Stimulated activated CD4-positive, alpha-beta T cell treated with anti-CD3 and anti-CD28 coated beads, TNF-alpha, amount 100 ng/mL, for 4 hours (primary cell): ENCODE measurements at regions not wholly inside any gene's neighbourhood (a gene's known extent, or its start where the extent isn't known, plus 50 kb on each side); places are given as distances from the start of the nearest gene placed in this dataset.
"Not testable (repeated sequence)": the region's sequence is repeated elsewhere in the genome, so short reads cannot be mapped to it uniquely, and the experiment has no call there.

ENCODE experiments used
- DNase-seq, 3 experiments: peaks; one replicate each; pipeline ENCODE4 v3.0.0-alpha.2; 2020; ENCODE audit warnings: low read depth in 3 of 3

GRCh38 chr2:22957446-22957845 lies 427.5 kb upstream of the KLHL29 start:
- DNase-seq = no peak

- no peak for DNase-seq
These were observed 426.7 kb upstream of the KLHL29 start for GRCh38 chr2:22958308-22958707.

GRCh38 chr2:22967756-22968155 lies 417.2 kb upstream of the KLHL29 start:
- no peak for DNase-seq

- DNase-seq = no peak
These were observed 414.5 kb upstream of the KLHL29 start for GRCh38 chr2:22970284-22970975.

- no peak for DNase-seq
These were observed 414.0 kb upstream of the KLHL29 start for GRCh38 chr2:22970991-22971390.

- no peak for DNase-seq
These were observed 403.2 kb upstream of the KLHL29 start for GRCh38 chr2:22981785-22982184.

- not testable (repeated sequence) for DNase-seq
These were observed 400.8 kb upstream of the KLHL29 start for GRCh38 chr2:22984152-22984551.

GRCh38 chr2:22990246-22990645 lies 394.7 kb upstream of the KLHL29 start:
- DNase-seq = no peak

- DNase-seq = no peak
These were observed 393.1 kb upstream of the KLHL29 start for GRCh38 chr2:22991844-22992243.

- DNase-seq = no peak
These were observed 392.5 kb upstream of the KLHL29 start for GRCh38 chr2:22992441-22992840.

- no peak for DNase-seq
These were observed 391.7 kb upstream of the KLHL29 start for GRCh38 chr2:22993250-22993649.

GRCh38 chr2:22995576-22995975 lies 389.4 kb upstream of the KLHL29 start:
- DNase-seq = no peak

- no peak for DNase-seq
These were observed 388.1 kb upstream of the KLHL29 start for GRCh38 chr2:22996911-22997310.

GRCh38 chr2:22998359-22998758 lies 386.6 kb upstream of the KLHL29 start:
- DNase-seq = no peak

GRCh38 chr2:22999951-23000350 lies 385.0 kb upstream of the KLHL29 start:
- no peak for DNase-seq

- no peak for DNase-seq
These were observed 382.7 kb upstream of the KLHL29 start for GRCh38 chr2:23002234-23002633.

- DNase-seq = no peak
These were observed 379.5 kb upstream of the KLHL29 start for GRCh38 chr2:23005469-23005868.

- no peak for DNase-seq
These were observed 377.2 kb upstream of the KLHL29 start for GRCh38 chr2:23007631-23008235.

- no peak for DNase-seq
These were observed 376.5 kb upstream of the KLHL29 start for GRCh38 chr2:23008440-23008839.

- no peak for DNase-seq
These were observed 376.0 kb upstream of the KLHL29 start for GRCh38 chr2:23008951-23009350.

- no peak for DNase-seq
These were observed 375.3 kb upstream of the KLHL29 start for GRCh38 chr2:23009545-23010149.

GRCh38 chr2:23012499-23012898 lies 372.5 kb upstream of the KLHL29 start:
- DNase-seq = no peak

GRCh38 chr2:23015651-23016200 lies 369.3 kb upstream of the KLHL29 start:
- DNase-seq = no peak
